ENCODE measurements at regions not wholly inside any gene's neighbourhood (a gene's known extent, or its start where the extent isn't known, plus 50 kb on each side); places are given as distances from the start of the nearest gene placed in this dataset.

- Histone ChIP-seq H3K36me3 (ENCODE audit: control insufficient read depth, insufficient read depth, low read length) (no peaks in the 10 kb centered on the region), H3K4me3 (ENCODE audit: low read depth, low read length) (no peak overlapping the region), H3K27me3 (ENCODE audit: control insufficient read depth, insufficient read depth, low read length) (no peaks in the 10 kb centered on the region)
- DNase-seq (ENCODE audit: low read depth) (peak; percentile 56), FAIRE-seq (no peak)
- TF ChIP-seq CTCF (IDR thresholded peaks at IDR 0.05; ENCODE audit: insufficient read depth, low read length, severe bottlenecking), result no peak
Observed at GRCh38 chr2:171216631-171217030, 55.9 kb upstream of the TLK1 start.

GRCh38 chr2:171214093-171214492, 53.4 kb upstream of the TLK1 start:
- peak; percentile 52 for FAIRE-seq

GRCh38 chr2:171210864-171211431, 50.3 kb upstream of the TLK1 start:
- no peaks in the 10 kb centered on the region for H3K36me3 ChIP-seq (ENCODE audit: control insufficient read depth, insufficient read depth, low read length)
- no peak overlapping the region for H3K4me3 ChIP-seq (ENCODE audit: low read depth, low read length)
- TF ChIP-seq CTCF (IDR thresholded peaks at IDR 0.05; ENCODE audit: insufficient read depth, low read length, severe bottlenecking), result no peak
- DNase-seq (ENCODE audit: low read depth), result no peak
- no peaks in the 10 kb centered on the region for H3K27me3 ChIP-seq (ENCODE audit: control insufficient read depth, insufficient read depth, low read length)
- no peak for FAIRE-seq

More at GRCh38 chr2:171214093-171214492, 53.4 kb upstream of the TLK1 start:
- no peak for TF ChIP-seq CTCF (IDR thresholded peaks at IDR 0.05; ENCODE audit: insufficient read depth, low read length, severe bottlenecking)
- H3K36me3 ChIP-seq (ENCODE audit: control insufficient read depth, insufficient read depth, low read length), result no peaks in the 10 kb centered on the region
- no peak for DNase-seq (ENCODE audit: low read depth)
- no peaks in the 10 kb centered on the region for H3K27me3 ChIP-seq (ENCODE audit: control insufficient read depth, insufficient read depth, low read length)
- no peak overlapping the region for H3K4me3 ChIP-seq (ENCODE audit: low read depth, low read length)
